WERI-Rb-1 (cell line): ENCODE measurements at regions not wholly inside any gene's neighbourhood (a gene's known extent, or its start where the extent isn't known, plus 50 kb on each side); places are given as distances from the start of the nearest gene placed in this dataset.

Experiments
- DNase-seq: peaks from one replicate; pipeline ENCODE4 v3.0.0-alpha.2; 2020
- H3K27ac ChIP-seq: fragments of 250-450 bp; sonication (Bioruptor Pico); 2 replicates; pipeline ENCODE4 v1.5.1; 2020; ENCODE audit warnings: mild to moderate bottlenecking, moderate library complexity
- H3K27me3 ChIP-seq: fragments of 250-450 bp; sonication (Bioruptor Pico); 2 replicates; pipeline ENCODE4 v1.5.1; 2021; ENCODE audit warnings: mild to moderate bottlenecking, low read depth, moderate library complexity; ENCODE audit not compliant: insufficient read depth, severe bottlenecking
- H3K36me3 ChIP-seq: fragments of 250-450 bp; sonication (Bioruptor Pico); 2 replicates; pipeline ENCODE4 v1.5.1; 2020; ENCODE audit warnings: mild to moderate bottlenecking, moderate library complexity
- H3K4me3 ChIP-seq: 2 replicates; pipeline ENCODE4 v1.5.1; 2011; ENCODE audit warnings: low read depth, mild to moderate bottlenecking, control low read depth, low read length
- H3K9me3 ChIP-seq: fragments of 250-450 bp; sonication (Bioruptor Pico); 2 replicates; pipeline ENCODE4 v1.5.1; 2021; ENCODE audit warnings: mild to moderate bottlenecking, moderate library complexity; ENCODE audit not compliant: severe bottlenecking
- CTCF ChIP-seq: IDR thresholded peaks from 2 replicates; pipeline ENCODE4 v1.5.1; 2011; ENCODE audit warnings: low read depth, mild to moderate bottlenecking, control low read depth, inconsistent platforms, low read length

- DNase-seq = no peak
- TF ChIP-seq CTCF = no peak
- Histone ChIP-seq H3K36me3 (no peaks in the 10 kb centered on the region), H3K27me3 (no peaks in the 10 kb centered on the region), H3K27ac (no peak overlapping the region), H3K4me3 (no peak overlapping the region), H3K9me3 (no peaks in the 10 kb centered on the region)
Measured at GRCh38 chr7:155247479-155248365, 50.0 kb upstream of the INSIG1 start.
